ENCODE measurements at regions not wholly inside any gene's neighbourhood (a gene's known extent, or its start where the extent isn't known, plus 50 kb on each side); places are given as distances from the start of the nearest gene placed in this dataset.

DNA sequence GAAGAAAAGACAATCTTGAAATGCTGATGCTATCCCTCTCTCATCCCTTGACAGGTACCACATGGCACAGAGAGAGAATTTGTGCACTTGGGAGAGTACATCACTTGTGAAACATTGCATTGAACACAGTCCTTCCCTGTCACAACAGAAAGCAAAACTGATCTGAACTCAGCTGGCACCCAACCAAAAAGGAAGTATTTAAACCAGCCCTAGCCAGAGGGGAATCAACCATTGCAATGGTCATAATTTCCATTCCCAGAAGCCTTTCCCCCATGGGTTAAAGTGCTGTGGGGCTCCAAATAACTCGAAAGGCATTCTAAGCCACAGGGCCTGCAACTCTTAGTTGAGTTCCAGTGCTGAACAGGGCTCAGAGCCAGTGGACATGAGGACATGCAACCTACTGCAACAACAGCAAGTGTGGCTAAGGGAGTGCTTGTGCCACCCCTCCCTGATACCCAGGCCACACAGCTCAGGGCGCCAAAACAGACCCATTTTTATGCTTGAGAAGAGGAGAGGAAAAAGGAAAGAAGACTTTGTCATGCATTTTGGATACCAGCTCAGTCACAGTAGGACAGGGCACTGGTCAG, 530.8 kb upstream of the BCHE start:
- no peak overlapping the region for H3K4me3 ChIP-seq
- H3K9me3 ChIP-seq: no peaks in the 10 kb centered on the region
- no peaks in the 10 kb centered on the region for H3K36me3 ChIP-seq
- H3K4me1 ChIP-seq (ENCODE audit: control insufficient read depth in 1 of 2, low read depth in 2 of 2): no peaks in the 10 kb centered on the region
- TF ChIP-seq, protein P1, sequence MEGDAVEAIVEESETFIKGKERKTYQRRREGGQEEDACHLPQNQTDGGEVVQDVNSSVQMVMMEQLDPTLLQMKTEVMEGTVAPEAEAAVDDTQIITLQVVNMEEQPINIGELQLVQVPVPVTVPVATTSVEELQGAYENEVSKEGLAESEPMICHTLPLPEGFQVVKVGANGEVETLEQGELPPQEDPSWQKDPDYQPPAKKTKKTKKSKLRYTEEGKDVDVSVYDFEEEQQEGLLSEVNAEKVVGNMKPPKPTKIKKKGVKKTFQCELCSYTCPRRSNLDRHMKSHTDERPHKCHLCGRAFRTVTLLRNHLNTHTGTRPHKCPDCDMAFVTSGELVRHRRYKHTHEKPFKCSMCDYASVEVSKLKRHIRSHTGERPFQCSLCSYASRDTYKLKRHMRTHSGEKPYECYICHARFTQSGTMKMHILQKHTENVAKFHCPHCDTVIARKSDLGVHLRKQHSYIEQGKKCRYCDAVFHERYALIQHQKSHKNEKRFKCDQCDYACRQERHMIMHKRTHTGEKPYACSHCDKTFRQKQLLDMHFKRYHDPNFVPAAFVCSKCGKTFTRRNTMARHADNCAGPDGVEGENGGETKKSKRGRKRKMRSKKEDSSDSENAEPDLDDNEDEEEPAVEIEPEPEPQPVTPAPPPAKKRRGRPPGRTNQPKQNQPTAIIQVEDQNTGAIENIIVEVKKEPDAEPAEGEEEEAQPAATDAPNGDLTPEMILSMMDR (IDR thresholded peaks at IDR 0.05): no peak
- ATAC-seq (ENCODE audit: insufficient number of reproducible peaks, low FRiP score, low read depth): no peak
- no peak overlapping the region for H3K27ac ChIP-seq
- no peak for DNase-seq (ENCODE audit: low spot score)
- no peaks in the 10 kb centered on the region for H3K27me3 ChIP-seq (replicated peaks; ENCODE audit: insufficient read depth)

GRCh38 chr3:166362698-166363097, 525.5 kb upstream of the BCHE start:
- Histone ChIP-seq H3K4me3 (no peak overlapping the region), H3K4me1 (ENCODE audit: control insufficient read depth in 1 of 2, low read depth in 2 of 2) (no peaks in the 10 kb centered on the region), H3K27ac (no peak overlapping the region), H3K27me3 (replicated peaks; ENCODE audit: insufficient read depth) (no peaks in the 10 kb centered on the region), H3K9me3 (no peaks in the 10 kb centered on the region), H3K36me3 (no peaks in the 10 kb centered on the region)
- DNase-seq (ENCODE audit: low spot score) (no peak), ATAC-seq (ENCODE audit: insufficient number of reproducible peaks, low FRiP score, low read depth) (no peak)
- TF ChIP-seq, protein P1 (IDR thresholded peaks at IDR 0.05): no peak

GRCh38 chr3:166360720-166361119, 523.5 kb upstream of the BCHE start:
- ATAC-seq (ENCODE audit: insufficient number of reproducible peaks, low FRiP score, low read depth) (no peak), DNase-seq (ENCODE audit: low spot score) (no peak)
- Histone ChIP-seq H3K9me3 (no peaks in the 10 kb centered on the region), H3K4me3 (no peak overlapping the region), H3K36me3 (no peaks in the 10 kb centered on the region), H3K27me3 (replicated peaks; ENCODE audit: insufficient read depth) (no peaks in the 10 kb centered on the region), H3K4me1 (ENCODE audit: control insufficient read depth in 1 of 2, low read depth in 2 of 2) (no peaks in the 10 kb centered on the region), H3K27ac (no peak overlapping the region)
- TF ChIP-seq, protein P1 (IDR thresholded peaks at IDR 0.05): no peak

- Histone ChIP-seq H3K4me1 (ENCODE audit: control insufficient read depth in 1 of 2, low read depth in 2 of 2) (no peaks in the 10 kb centered on the region), H3K9me3 (no peaks in the 10 kb centered on the region), H3K27ac (no peak overlapping the region), H3K4me3 (no peak overlapping the region), H3K27me3 (replicated peaks; ENCODE audit: insufficient read depth) (no peaks in the 10 kb centered on the region), H3K36me3 (no peaks in the 10 kb centered on the region)
- ATAC-seq (ENCODE audit: insufficient number of reproducible peaks, low FRiP score, low read depth) (no peak), DNase-seq (ENCODE audit: low spot score) (no peak)
- TF ChIP-seq, protein P1 (IDR thresholded peaks at IDR 0.05): no peak
These were observed 514.2 kb upstream of the BCHE start for GRCh38 chr3:166351461-166351860.

- H3K9me3 ChIP-seq: no peaks in the 10 kb centered on the region
- ATAC-seq (ENCODE audit: insufficient number of reproducible peaks, low FRiP score, low read depth) (no peak), DNase-seq (ENCODE audit: low spot score) (no peak)
- H3K4me3 ChIP-seq: no peak overlapping the region
- H3K36me3 ChIP-seq: no peaks in the 10 kb centered on the region
- no peak overlapping the region for H3K27ac ChIP-seq
- H3K4me1 ChIP-seq (ENCODE audit: control insufficient read depth in 1 of 2, low read depth in 2 of 2): no peaks in the 10 kb centered on the region
- H3K27me3 ChIP-seq (replicated peaks; ENCODE audit: insufficient read depth): no peaks in the 10 kb centered on the region
- TF ChIP-seq, protein P1 (IDR thresholded peaks at IDR 0.05): no peak
These were observed 503.5 kb upstream of the BCHE start for GRCh38 chr3:166340604-166341266.
